ENCODE measurements at regions not wholly inside any gene's neighbourhood (a gene's known extent, or its start where the extent isn't known, plus 50 kb on each side); places are given as distances from the start of the nearest gene placed in this dataset.

DNA sequence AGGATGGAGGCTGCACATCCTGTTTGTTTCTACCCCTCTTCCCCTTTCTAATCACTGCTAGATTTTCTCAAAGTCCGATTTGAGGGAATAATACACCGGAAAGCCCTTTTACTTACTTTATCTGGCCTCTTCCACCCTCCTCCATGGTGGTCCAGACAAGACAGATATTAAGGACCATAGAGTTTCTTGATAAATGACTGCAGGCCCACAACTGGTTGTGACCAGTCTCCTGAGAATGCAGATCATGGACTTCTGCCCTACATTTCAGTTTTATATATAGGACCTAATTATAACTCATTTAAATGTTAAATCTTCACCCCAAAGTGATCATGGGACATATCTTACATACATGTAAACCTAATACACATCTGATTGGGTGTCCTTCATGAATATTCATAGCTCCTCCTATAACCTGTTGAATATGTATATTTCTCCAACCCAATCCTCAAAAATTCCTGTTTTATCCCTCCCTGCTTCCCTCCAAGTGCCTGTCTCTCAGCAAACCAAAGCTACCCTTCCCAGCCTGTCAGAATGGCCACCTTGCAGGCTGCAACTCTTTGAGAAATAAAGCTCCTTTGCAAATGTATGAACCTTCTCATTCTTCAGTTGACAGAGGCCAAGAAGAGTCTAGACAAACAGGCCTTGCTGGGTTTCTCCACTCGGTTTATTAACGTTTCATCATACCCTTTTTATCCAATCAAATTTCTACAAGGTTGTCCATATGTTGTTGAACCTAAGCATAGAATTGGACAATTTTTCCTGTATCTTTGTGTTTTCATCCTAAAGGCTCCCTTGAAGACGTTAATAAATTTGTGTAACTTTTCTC, 133.1 kb downstream of the HFE start:
- TF ChIP-seq, protein P1, sequence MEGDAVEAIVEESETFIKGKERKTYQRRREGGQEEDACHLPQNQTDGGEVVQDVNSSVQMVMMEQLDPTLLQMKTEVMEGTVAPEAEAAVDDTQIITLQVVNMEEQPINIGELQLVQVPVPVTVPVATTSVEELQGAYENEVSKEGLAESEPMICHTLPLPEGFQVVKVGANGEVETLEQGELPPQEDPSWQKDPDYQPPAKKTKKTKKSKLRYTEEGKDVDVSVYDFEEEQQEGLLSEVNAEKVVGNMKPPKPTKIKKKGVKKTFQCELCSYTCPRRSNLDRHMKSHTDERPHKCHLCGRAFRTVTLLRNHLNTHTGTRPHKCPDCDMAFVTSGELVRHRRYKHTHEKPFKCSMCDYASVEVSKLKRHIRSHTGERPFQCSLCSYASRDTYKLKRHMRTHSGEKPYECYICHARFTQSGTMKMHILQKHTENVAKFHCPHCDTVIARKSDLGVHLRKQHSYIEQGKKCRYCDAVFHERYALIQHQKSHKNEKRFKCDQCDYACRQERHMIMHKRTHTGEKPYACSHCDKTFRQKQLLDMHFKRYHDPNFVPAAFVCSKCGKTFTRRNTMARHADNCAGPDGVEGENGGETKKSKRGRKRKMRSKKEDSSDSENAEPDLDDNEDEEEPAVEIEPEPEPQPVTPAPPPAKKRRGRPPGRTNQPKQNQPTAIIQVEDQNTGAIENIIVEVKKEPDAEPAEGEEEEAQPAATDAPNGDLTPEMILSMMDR (IDR thresholded peaks at IDR 0.05): no peak
- no peak for TF ChIP-seq POLR2A (IDR thresholded peaks at IDR 0.05)
